H1 (cell line): ENCODE measurements at regions not wholly inside any gene's neighbourhood (a gene's known extent, or its start where the extent isn't known, plus 50 kb on each side); places are given as distances from the start of the nearest gene placed in this dataset.

Source experiments
- BACH1 ChIP-seq: IDR thresholded peaks from 2 replicates; pipeline ENCODE4 v1.6.1; 2012; ENCODE audit warnings: low read length, improper control_type of control experiment
- CEBPB ChIP-seq: IDR thresholded peaks from 2 replicates; pipeline ENCODE4 v1.6.1; 2012; ENCODE audit warnings: low read depth, low read length
- EGR1 ChIP-seq: IDR thresholded peaks from 2 replicates; pipeline ENCODE4 v1.6.1; 2011; ENCODE audit warnings: low read depth, low read length, borderline replicate concordance
- POLR2A ChIP-seq, 2 experiments: IDR thresholded peaks; 1 replicate in 1 of 2; 2 replicates in 1 of 2; pipeline ENCODE4 v1.6.1; 2011; ENCODE audit warnings: low read depth in 2 of 2, low read length in 2 of 2, mild to moderate bottlenecking in 2 of 2; ENCODE audit errors: control extremely low read depth in 1 of 2
- POU5F1 ChIP-seq: IDR thresholded peaks from 2 replicates; pipeline ENCODE4 v1.6.1; 2011; ENCODE audit warnings: low read depth, mild to moderate bottlenecking, low read length, moderate library complexity
- SAP30 ChIP-seq: fragments of 300-600 bp; sonication (generic); IDR thresholded peaks from 2 replicates; pipeline ENCODE4 v1.7.1; 2012; ENCODE audit warnings: low read length, moderate library complexity, mild to moderate bottlenecking, inconsistent platforms; ENCODE audit not compliant: insufficient read depth, insufficient replicate concordance
- SP2 ChIP-seq: IDR thresholded peaks from 2 replicates; pipeline ENCODE4 v1.6.1; 2012; ENCODE audit warnings: mild to moderate bottlenecking, low read length, inconsistent platforms
- ZNF274 ChIP-seq: IDR thresholded peaks from 2 replicates; pipeline ENCODE4 v1.7.0; 2012; ENCODE audit warnings: low read length, borderline replicate concordance; ENCODE audit errors: extremely low read depth
- TF ChIP-seq, protein P1 (sequence below): IDR thresholded peaks from 2 replicates; pipeline ENCODE4 v1.6.1; 2011; ENCODE audit warnings: low read length, improper control_type of control experiment
- TF ChIP-seq, protein P2 (sequence below), 3 experiments: IDR thresholded peaks; 1 replicate in 2 of 3; 2 replicates in 1 of 3; pipeline versions ENCODE4 v1.5.1 to v1.6.1; 2011; ENCODE audit warnings: low read length in 3 of 3, mild to moderate bottlenecking in 3 of 3, inconsistent platforms in 2 of 3, low read depth in 1 of 3, moderate library complexity in 1 of 3; ENCODE audit not compliant: insufficient read depth in 1 of 3; ENCODE audit errors: control extremely low read depth in 1 of 3
- TF ChIP-seq, protein P3 (sequence below): fragments of 300-600 bp; sonication (generic); IDR thresholded peaks from 2 replicates; pipeline ENCODE4 v1.7.1; 2012; ENCODE audit warnings: low read length, moderate library complexity, mild to moderate bottlenecking, inconsistent platforms; ENCODE audit not compliant: insufficient replicate concordance
- TF ChIP-seq, protein P4 (sequence below): IDR thresholded peaks from 2 replicates; pipeline ENCODE4 v1.6.1; 2012; ENCODE audit warnings: inconsistent platforms

DNA sequence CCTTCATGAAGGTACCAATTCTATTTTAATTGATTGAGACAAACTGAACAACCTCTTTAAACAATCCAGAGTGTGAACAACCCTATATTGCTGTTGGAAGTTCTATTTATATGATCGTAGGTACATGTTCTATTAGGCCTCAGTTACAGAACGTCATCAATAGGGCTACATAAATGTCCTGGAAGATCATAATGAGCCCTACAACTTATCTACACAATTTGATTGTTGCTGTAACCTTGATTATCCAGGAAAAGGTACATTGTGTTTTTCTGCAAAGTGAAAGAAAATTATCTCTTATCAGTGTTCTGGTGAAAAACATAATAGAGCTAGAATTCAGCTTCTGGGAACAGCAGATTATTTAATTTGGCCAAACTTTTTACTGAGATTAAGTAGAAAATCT is 612.9 kb downstream of the GALC start:
- TF ChIP-seq, protein P1, sequence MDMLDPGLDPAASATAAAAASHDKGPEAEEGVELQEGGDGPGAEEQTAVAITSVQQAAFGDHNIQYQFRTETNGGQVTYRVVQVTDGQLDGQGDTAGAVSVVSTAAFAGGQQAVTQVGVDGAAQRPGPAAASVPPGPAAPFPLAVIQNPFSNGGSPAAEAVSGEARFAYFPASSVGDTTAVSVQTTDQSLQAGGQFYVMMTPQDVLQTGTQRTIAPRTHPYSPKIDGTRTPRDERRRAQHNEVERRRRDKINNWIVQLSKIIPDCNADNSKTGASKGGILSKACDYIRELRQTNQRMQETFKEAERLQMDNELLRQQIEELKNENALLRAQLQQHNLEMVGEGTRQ: no peak
- no peak for TF ChIP-seq SAP30
- TF ChIP-seq, protein P2, sequence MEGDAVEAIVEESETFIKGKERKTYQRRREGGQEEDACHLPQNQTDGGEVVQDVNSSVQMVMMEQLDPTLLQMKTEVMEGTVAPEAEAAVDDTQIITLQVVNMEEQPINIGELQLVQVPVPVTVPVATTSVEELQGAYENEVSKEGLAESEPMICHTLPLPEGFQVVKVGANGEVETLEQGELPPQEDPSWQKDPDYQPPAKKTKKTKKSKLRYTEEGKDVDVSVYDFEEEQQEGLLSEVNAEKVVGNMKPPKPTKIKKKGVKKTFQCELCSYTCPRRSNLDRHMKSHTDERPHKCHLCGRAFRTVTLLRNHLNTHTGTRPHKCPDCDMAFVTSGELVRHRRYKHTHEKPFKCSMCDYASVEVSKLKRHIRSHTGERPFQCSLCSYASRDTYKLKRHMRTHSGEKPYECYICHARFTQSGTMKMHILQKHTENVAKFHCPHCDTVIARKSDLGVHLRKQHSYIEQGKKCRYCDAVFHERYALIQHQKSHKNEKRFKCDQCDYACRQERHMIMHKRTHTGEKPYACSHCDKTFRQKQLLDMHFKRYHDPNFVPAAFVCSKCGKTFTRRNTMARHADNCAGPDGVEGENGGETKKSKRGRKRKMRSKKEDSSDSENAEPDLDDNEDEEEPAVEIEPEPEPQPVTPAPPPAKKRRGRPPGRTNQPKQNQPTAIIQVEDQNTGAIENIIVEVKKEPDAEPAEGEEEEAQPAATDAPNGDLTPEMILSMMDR (IDR thresholded peaks at IDR 0.05; ENCODE audit: control extremely low read depth in 1 of 3, insufficient read depth in 1 of 3, low read depth in 1 of 3, low read length in 3 of 3): no peak
- TF ChIP-seq CEBPB: no peak
- TF ChIP-seq, protein P3, sequence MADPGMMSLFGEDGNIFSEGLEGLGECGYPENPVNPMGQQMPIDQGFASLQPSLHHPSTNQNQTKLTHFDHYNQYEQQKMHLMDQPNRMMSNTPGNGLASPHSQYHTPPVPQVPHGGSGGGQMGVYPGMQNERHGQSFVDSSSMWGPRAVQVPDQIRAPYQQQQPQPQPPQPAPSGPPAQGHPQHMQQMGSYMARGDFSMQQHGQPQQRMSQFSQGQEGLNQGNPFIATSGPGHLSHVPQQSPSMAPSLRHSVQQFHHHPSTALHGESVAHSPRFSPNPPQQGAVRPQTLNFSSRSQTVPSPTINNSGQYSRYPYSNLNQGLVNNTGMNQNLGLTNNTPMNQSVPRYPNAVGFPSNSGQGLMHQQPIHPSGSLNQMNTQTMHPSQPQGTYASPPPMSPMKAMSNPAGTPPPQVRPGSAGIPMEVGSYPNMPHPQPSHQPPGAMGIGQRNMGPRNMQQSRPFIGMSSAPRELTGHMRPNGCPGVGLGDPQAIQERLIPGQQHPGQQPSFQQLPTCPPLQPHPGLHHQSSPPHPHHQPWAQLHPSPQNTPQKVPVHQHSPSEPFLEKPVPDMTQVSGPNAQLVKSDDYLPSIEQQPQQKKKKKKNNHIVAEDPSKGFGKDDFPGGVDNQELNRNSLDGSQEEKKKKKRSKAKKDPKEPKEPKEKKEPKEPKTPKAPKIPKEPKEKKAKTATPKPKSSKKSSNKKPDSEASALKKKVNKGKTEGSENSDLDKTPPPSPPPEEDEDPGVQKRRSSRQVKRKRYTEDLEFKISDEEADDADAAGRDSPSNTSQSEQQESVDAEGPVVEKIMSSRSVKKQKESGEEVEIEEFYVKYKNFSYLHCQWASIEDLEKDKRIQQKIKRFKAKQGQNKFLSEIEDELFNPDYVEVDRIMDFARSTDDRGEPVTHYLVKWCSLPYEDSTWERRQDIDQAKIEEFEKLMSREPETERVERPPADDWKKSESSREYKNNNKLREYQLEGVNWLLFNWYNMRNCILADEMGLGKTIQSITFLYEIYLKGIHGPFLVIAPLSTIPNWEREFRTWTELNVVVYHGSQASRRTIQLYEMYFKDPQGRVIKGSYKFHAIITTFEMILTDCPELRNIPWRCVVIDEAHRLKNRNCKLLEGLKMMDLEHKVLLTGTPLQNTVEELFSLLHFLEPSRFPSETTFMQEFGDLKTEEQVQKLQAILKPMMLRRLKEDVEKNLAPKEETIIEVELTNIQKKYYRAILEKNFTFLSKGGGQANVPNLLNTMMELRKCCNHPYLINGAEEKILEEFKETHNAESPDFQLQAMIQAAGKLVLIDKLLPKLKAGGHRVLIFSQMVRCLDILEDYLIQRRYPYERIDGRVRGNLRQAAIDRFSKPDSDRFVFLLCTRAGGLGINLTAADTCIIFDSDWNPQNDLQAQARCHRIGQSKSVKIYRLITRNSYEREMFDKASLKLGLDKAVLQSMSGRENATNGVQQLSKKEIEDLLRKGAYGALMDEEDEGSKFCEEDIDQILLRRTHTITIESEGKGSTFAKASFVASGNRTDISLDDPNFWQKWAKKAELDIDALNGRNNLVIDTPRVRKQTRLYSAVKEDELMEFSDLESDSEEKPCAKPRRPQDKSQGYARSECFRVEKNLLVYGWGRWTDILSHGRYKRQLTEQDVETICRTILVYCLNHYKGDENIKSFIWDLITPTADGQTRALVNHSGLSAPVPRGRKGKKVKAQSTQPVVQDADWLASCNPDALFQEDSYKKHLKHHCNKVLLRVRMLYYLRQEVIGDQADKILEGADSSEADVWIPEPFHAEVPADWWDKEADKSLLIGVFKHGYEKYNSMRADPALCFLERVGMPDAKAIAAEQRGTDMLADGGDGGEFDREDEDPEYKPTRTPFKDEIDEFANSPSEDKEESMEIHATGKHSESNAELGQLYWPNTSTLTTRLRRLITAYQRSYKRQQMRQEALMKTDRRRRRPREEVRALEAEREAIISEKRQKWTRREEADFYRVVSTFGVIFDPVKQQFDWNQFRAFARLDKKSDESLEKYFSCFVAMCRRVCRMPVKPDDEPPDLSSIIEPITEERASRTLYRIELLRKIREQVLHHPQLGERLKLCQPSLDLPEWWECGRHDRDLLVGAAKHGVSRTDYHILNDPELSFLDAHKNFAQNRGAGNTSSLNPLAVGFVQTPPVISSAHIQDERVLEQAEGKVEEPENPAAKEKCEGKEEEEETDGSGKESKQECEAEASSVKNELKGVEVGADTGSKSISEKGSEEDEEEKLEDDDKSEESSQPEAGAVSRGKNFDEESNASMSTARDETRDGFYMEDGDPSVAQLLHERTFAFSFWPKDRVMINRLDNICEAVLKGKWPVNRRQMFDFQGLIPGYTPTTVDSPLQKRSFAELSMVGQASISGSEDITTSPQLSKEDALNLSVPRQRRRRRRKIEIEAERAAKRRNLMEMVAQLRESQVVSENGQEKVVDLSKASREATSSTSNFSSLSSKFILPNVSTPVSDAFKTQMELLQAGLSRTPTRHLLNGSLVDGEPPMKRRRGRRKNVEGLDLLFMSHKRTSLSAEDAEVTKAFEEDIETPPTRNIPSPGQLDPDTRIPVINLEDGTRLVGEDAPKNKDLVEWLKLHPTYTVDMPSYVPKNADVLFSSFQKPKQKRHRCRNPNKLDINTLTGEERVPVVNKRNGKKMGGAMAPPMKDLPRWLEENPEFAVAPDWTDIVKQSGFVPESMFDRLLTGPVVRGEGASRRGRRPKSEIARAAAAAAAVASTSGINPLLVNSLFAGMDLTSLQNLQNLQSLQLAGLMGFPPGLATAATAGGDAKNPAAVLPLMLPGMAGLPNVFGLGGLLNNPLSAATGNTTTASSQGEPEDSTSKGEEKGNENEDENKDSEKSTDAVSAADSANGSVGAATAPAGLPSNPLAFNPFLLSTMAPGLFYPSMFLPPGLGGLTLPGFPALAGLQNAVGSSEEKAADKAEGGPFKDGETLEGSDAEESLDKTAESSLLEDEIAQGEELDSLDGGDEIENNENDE: no peak
- no peak for TF ChIP-seq SP2
- TF ChIP-seq, protein P4, sequence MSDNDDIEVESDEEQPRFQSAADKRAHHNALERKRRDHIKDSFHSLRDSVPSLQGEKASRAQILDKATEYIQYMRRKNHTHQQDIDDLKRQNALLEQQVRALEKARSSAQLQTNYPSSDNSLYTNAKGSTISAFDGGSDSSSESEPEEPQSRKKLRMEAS: no peak
- no peak for TF ChIP-seq BACH1
- TF ChIP-seq POLR2A (IDR thresholded peaks at IDR 0.05; ENCODE audit: control extremely low read depth in 1 of 2, low read depth in 2 of 2, low read length in 2 of 2): no peak
- TF ChIP-seq ZNF274: no peak
- no peak for TF ChIP-seq POU5F1
- TF ChIP-seq EGR1: no peak
